DND-41 (cell line): ENCODE measurements at regions not wholly inside any gene's neighbourhood (a gene's known extent, or its start where the extent isn't known, plus 50 kb on each side); places are given as distances from the start of the nearest gene placed in this dataset.

Source experiments
- ATAC-seq: fragments of 200-7000 bp; cut with Tn5 transposase; 3 replicates; pipeline ENCODE4 v1.9.1; 2021; ENCODE audit warnings: low read depth; ENCODE audit not compliant: insufficient read depth
- DNase-seq: peaks from one replicate; pipeline ENCODE4 v3.0.0-alpha.2; 2020
- H2AFZ ChIP-seq: 2 replicates; pipeline ENCODE4 v1.6.0; 2012; ENCODE audit warnings: low read depth, low read length
- H3K27ac ChIP-seq: 2 replicates; pipeline ENCODE4 v1.5.1; 2012; ENCODE audit warnings: low read length, inconsistent platforms
- H3K27me3 ChIP-seq: fragments of 200-600 bp; sonication (generic); 2 replicates; pipeline ENCODE4 v1.6.0; 2012; ENCODE audit warnings: low read length, mild to moderate bottlenecking, inconsistent platforms; ENCODE audit not compliant: insufficient read depth, poor library complexity
- H3K36me3 ChIP-seq: 2 replicates; pipeline ENCODE4 v1.5.1; 2012; ENCODE audit warnings: low read length, inconsistent platforms; ENCODE audit not compliant: insufficient read depth
- H3K4me1 ChIP-seq: 2 replicates; pipeline ENCODE4 v1.5.1; 2012; ENCODE audit warnings: mild to moderate bottlenecking, low read length; ENCODE audit not compliant: insufficient read depth
- H3K4me2 ChIP-seq: 2 replicates; pipeline ENCODE4 v1.6.0; 2012; ENCODE audit warnings: mild to moderate bottlenecking, moderate library complexity, low read length, inconsistent platforms; ENCODE audit not compliant: insufficient read depth
- H3K4me3 ChIP-seq, 2 experiments: fragments of 200-600 bp in 1 of 2; shearing (Covaris generic) in 1 of 2; 2 replicates each; pipeline ENCODE4 v1.5.1; 2012 to 2016; ENCODE audit warnings: inconsistent platforms in 2 of 2, low read length in 2 of 2, mild to moderate bottlenecking in 2 of 2, low read depth in 1 of 2, moderate library complexity in 1 of 2
- H3K79me2 ChIP-seq: 2 replicates; pipeline ENCODE4 v1.6.0; 2012; ENCODE audit warnings: low read length, inconsistent platforms; ENCODE audit not compliant: insufficient read depth
- H3K9ac ChIP-seq: 2 replicates; pipeline ENCODE4 v1.6.0; 2012; ENCODE audit warnings: low read depth, mild to moderate bottlenecking, inconsistent platforms, low read length, moderate library complexity
- H3K9me3 ChIP-seq: 2 replicates; pipeline ENCODE4 v1.5.1; 2012; ENCODE audit warnings: low read length, moderate library complexity, mild to moderate bottlenecking, inconsistent platforms; ENCODE audit not compliant: insufficient read depth, severe bottlenecking
- H4K20me1 ChIP-seq: 2 replicates; pipeline ENCODE4 v1.6.0; 2012; ENCODE audit warnings: low read length; ENCODE audit not compliant: insufficient read depth
- CTCF ChIP-seq: IDR thresholded peaks from 2 replicates; pipeline ENCODE4 v1.5.1; 2012; ENCODE audit warnings: borderline replicate concordance, low read length, moderate library complexity, mild to moderate bottlenecking; ENCODE audit not compliant: poor library complexity, severe bottlenecking; ENCODE audit errors: extremely low read depth
- EZH2 ChIP-seq: IDR thresholded peaks from 3 replicates; pipeline ENCODE4 v1.6.1; 2012; ENCODE audit warnings: borderline replicate concordance, low read depth, mild to moderate bottlenecking, moderate library complexity, low read length, inconsistent platforms; ENCODE audit not compliant: severe bottlenecking

- no peak for ATAC-seq
Observed at GRCh38 chr3:127487196-127487595, 103.3 kb downstream of the TPRA1 start.

GRCh38 chr3:127486321-127486944, 104.1 kb downstream of the TPRA1 start:
- peaks cover 17% of the 10 kb centered on the region for H3K27me3 ChIP-seq
- DNase-seq, result no peak
- no peak overlapping the region for H2AFZ ChIP-seq
- H3K79me2 ChIP-seq, result no peaks in the 10 kb centered on the region
- no peak for ATAC-seq
- no peak overlapping the region for H3K27ac ChIP-seq
- H3K4me2 ChIP-seq, result no peak overlapping the region
- H3K9ac ChIP-seq, result no peak overlapping the region
- no peaks in the 10 kb centered on the region for H3K9me3 ChIP-seq
- 0 out of 2 replicates have a peak, but pooled peaks cover 6% of the 10 kb centered on the region for H4K20me1 ChIP-seq
- H3K4me1 ChIP-seq, result no peaks in the 10 kb centered on the region
- H3K36me3 ChIP-seq, result no peaks in the 10 kb centered on the region
- H3K4me3 ChIP-seq, result no peak overlapping the region
- no peak for TF ChIP-seq CTCF
- no peak for TF ChIP-seq EZH2

More at GRCh38 chr3:127487196-127487595, 103.3 kb downstream of the TPRA1 start:
- no peaks in the 10 kb centered on the region for H3K9me3 ChIP-seq
- no peaks in the 10 kb centered on the region for H3K36me3 ChIP-seq
- no peaks in the 10 kb centered on the region for H3K4me1 ChIP-seq
- H3K9ac ChIP-seq, result no peak overlapping the region
- peaks cover 17% of the 10 kb centered on the region for H3K27me3 ChIP-seq
- no peak overlapping the region for H3K4me2 ChIP-seq
- no peak overlapping the region for H3K27ac ChIP-seq
- no peak overlapping the region for H2AFZ ChIP-seq
- H3K4me3 ChIP-seq, result no peak overlapping the region
- TF ChIP-seq EZH2, result no peak
- TF ChIP-seq CTCF, result no peak
- no peaks in the 10 kb centered on the region for H3K79me2 ChIP-seq
- DNase-seq, result no peak
- 0 out of 2 replicates have a peak, but pooled peaks cover 6% of the 10 kb centered on the region for H4K20me1 ChIP-seq

- Histone ChIP-seq H3K4me2 (no peak overlapping the region), H3K36me3 (no peaks in the 10 kb centered on the region), H3K79me2 (no peaks in the 10 kb centered on the region), H3K4me1 (no peaks in the 10 kb centered on the region), H3K27me3 (peaks cover 23% of the 10 kb centered on the region), H3K4me3 (no peak overlapping the region), H3K9me3 (no peaks in the 10 kb centered on the region), H3K9ac (no peak overlapping the region), H2AFZ (no peak overlapping the region), H3K27ac (no peak overlapping the region), H4K20me1 (0 out of 2 replicates have a peak, but pooled peaks cover 6% of the 10 kb centered on the region)
- DNase-seq, result no peak
- ATAC-seq, result no peak
- TF ChIP-seq CTCF (no peak), EZH2 (no peak)
Observed at GRCh38 chr3:127485396-127486170, 105.0 kb downstream of the TPRA1 start.
